Lung (tissue), 11 donors: ENCODE measurements at regions not wholly inside any gene's neighbourhood (a gene's known extent, or its start where the extent isn't known, plus 50 kb on each side); places are given as distances from the start of the nearest gene placed in this dataset.

Experiments used
- ATAC-seq: fragments of 200-7000 bp; cut with Tn5 transposase; one replicate; pipeline ENCODE4 v1.9.1; 2020; ENCODE audit warnings: moderate number of reproducible peaks; ENCODE audit not compliant: insufficient read depth, low FRiP score
- DNase-seq, 3 donors: peaks; one replicate each; pipeline ENCODE4 v3.0.0-alpha.2; 2013 to 2017
- H3K27ac ChIP-seq, 2 donors: one replicate each; pipeline ENCODE4 v1.5.1; 2013; ENCODE audit warnings: mild to moderate bottlenecking in 2 of 2, moderate library complexity in 2 of 2, control low read depth in 1 of 2, inconsistent platforms in 1 of 2, low read depth in 1 of 2, low read length in 1 of 2
- H3K27me3 ChIP-seq, 3 donors: one replicate each; pipeline ENCODE4 v1.5.1; 2013; ENCODE audit warnings: low read length in 2 of 3; ENCODE audit not compliant: control insufficient read depth in 3 of 3, insufficient read depth in 3 of 3
- H3K36me3 ChIP-seq, 4 donors: one replicate each; pipeline ENCODE4 v1.5.1; 2013; ENCODE audit warnings: low read length in 4 of 4, mild to moderate bottlenecking in 1 of 4, moderate library complexity in 1 of 4; ENCODE audit not compliant: control insufficient read depth in 4 of 4, insufficient read depth in 4 of 4
- H3K4me1 ChIP-seq, 5 donors: one replicate each; pipeline ENCODE4 v1.5.1; 2013; ENCODE audit warnings: low read length in 5 of 5, mild to moderate bottlenecking in 2 of 5, moderate library complexity in 1 of 5; ENCODE audit not compliant: control insufficient read depth in 5 of 5, insufficient read depth in 5 of 5
- H3K4me3 ChIP-seq: one replicate; pipeline ENCODE4 v1.5.1; 2013; ENCODE audit warnings: mild to moderate bottlenecking, control low read depth, moderate library complexity
- H3K9ac ChIP-seq, 2 donors: one replicate each; pipeline ENCODE4 v1.5.1; 2013; ENCODE audit warnings: low read length in 2 of 2, control low read depth in 1 of 2; ENCODE audit not compliant: insufficient read depth in 1 of 2
- H3K9me3 ChIP-seq, 4 donors: one replicate each; pipeline ENCODE4 v1.5.1; 2013; ENCODE audit warnings: low read length in 3 of 4, mild to moderate bottlenecking in 1 of 4, moderate library complexity in 1 of 4; ENCODE audit not compliant: control insufficient read depth in 4 of 4, insufficient read depth in 3 of 4
- WGBS, 2 donors: extraction: QIAGEN DNeasy Blood & Tissue Kit; methylation state at CpG; one replicate each; pipeline ENCODE4 v1.1.7; 2013; 5-methylcytosine and 5-hydroxymethylcytosine counted together
- TF ChIP-seq, protein P1 (sequence below): IDR thresholded peaks from 2 replicates; pipeline ENCODE4 v1.5.1; 2012; ENCODE audit warnings: mild to moderate bottlenecking; ENCODE audit errors: control extremely low read depth, extremely low read depth
- donor health status: control.
- donor health status: control.
- donor health status: Bipolar disorder and iron deficiency.
- donor health status: healthy.
- donor health status: DM: yes; HTN: yes; CAD: no.

DNA sequence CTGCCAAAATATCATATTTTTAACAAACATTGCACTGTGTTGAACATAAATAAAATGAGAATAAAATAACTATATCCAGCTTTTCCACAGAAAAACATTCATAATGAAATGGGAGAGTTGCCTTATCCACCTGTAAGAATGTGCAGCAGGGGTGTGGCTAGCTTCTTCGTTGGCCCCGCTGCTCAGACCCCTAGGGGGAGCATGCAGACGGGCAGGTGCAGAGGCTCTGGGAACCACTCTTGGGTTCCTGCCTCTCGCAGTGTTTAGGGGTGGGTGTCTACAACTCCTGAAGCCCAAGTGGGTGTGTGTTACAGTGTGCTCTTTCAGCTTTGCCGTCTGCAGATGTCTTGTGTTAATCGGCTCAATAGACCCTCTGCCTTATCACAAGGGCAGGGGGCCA is 121.7 kb downstream of the SLITRK5 start:
- H3K9ac ChIP-seq = no peak overlapping the region
- no peaks in the 10 kb centered on the region for H3K9me3 ChIP-seq
- DNase-seq (no peak), ATAC-seq (no peak)
- WGBS, 2 donors = 81 to 84% methylated on average over 6 of the region's 6 CpGs
- no peaks in the 10 kb centered on the region for H3K36me3 ChIP-seq
- H3K27me3 ChIP-seq = no peaks in the 10 kb centered on the region
- TF ChIP-seq, protein P1, sequence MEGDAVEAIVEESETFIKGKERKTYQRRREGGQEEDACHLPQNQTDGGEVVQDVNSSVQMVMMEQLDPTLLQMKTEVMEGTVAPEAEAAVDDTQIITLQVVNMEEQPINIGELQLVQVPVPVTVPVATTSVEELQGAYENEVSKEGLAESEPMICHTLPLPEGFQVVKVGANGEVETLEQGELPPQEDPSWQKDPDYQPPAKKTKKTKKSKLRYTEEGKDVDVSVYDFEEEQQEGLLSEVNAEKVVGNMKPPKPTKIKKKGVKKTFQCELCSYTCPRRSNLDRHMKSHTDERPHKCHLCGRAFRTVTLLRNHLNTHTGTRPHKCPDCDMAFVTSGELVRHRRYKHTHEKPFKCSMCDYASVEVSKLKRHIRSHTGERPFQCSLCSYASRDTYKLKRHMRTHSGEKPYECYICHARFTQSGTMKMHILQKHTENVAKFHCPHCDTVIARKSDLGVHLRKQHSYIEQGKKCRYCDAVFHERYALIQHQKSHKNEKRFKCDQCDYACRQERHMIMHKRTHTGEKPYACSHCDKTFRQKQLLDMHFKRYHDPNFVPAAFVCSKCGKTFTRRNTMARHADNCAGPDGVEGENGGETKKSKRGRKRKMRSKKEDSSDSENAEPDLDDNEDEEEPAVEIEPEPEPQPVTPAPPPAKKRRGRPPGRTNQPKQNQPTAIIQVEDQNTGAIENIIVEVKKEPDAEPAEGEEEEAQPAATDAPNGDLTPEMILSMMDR = no peak
- no peak overlapping the region for H3K4me3 ChIP-seq
- no peak overlapping the region for H3K27ac ChIP-seq
- no peaks in the 10 kb centered on the region for H3K4me1 ChIP-seq

GRCh38 chr13:87798536-87798935 is 127.4 kb downstream of the SLITRK5 start:
- no peak for ATAC-seq
- no peak overlapping the region for H3K27ac ChIP-seq
- no peaks in the 10 kb centered on the region for H3K36me3 ChIP-seq
- TF ChIP-seq, protein P1 = no peak
- DNase-seq = no peak
- H3K9ac ChIP-seq = no peak overlapping the region
- WGBS, 2 donors = 71 to 72% methylated on average over 2 of the region's 2 CpGs
- H3K27me3 ChIP-seq = no peaks in the 10 kb centered on the region
- H3K9me3 ChIP-seq = no peaks in the 10 kb centered on the region
- no peaks in the 10 kb centered on the region for H3K4me1 ChIP-seq
- H3K4me3 ChIP-seq = no peak overlapping the region

- 54 to 57% methylated on average over 13 of the region's 13 CpGs for WGBS, 2 donors
- no peak for DNase-seq
- TF ChIP-seq, protein P1 = no peak
- Histone ChIP-seq H3K9ac (no peak overlapping the region), H3K4me3 (no peak overlapping the region), H3K4me1 (no peaks in the 10 kb centered on the region), H3K36me3 (no peaks in the 10 kb centered on the region), H3K9me3 (peaks cover 0 to 6% (median 0%) of the 10 kb centered on the region in 4 donors), H3K27ac (no peak overlapping the region), H3K27me3 (no peaks in the 10 kb centered on the region)
- ATAC-seq = no peak
These were observed 139.2 kb downstream of the SLITRK5 start for GRCh38 chr13:87810391-87810801.

DNA sequence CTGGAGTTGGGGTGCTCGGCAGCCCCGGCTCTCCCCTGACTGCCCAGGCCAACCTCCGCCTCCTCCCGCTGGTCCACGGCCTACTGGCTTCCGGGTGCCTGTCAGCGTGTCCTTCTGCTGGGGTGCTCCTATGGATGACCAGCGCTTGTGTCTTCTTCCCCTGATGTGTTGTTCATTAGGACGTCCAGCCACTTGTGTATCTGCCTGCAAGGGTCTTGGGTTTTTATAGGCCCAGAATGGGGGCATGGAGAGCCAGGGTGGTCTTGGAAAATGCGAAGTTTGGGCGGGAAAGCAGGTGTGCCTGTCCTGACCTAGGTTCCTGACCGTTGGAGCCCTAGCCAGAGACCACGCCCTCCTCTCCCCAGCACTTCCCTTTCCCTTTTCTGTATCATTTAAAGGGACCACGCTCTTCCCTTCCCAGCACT is 139.8 kb downstream of the SLITRK5 start:
- 81 to 90% methylated on average over 14 of the region's 14 CpGs for WGBS, 2 donors
- H3K27ac ChIP-seq = no peak overlapping the region
- no peak for ATAC-seq
- no peaks in the 10 kb centered on the region for H3K4me1 ChIP-seq
- no peak for DNase-seq
- H3K4me3 ChIP-seq = no peak overlapping the region
- TF ChIP-seq, protein P1 = no peak
- peaks cover 0 to 6% (median 0%) of the 10 kb centered on the region in 4 donors for H3K9me3 ChIP-seq
- no peaks in the 10 kb centered on the region for H3K27me3 ChIP-seq
- H3K36me3 ChIP-seq = no peaks in the 10 kb centered on the region
- H3K9ac ChIP-seq = no peak overlapping the region
